Stimulated activated CD8-positive, alpha-beta memory T cell treated with anti-CD3 and anti-CD28 coated beads, Interleukin-7, amount 100 ng/mL, for 1 hour (primary cell): ENCODE measurements at regions not wholly inside any gene's neighbourhood (a gene's known extent, or its start where the extent isn't known, plus 50 kb on each side); places are given as distances from the start of the nearest gene placed in this dataset.
A peak's percentile ranks its signal among the peaks of the same experiment; 100 is the strongest.
"Not testable (repeated sequence)": the region's sequence is repeated elsewhere in the genome, so short reads cannot be mapped to it uniquely, and the experiment has no call there.

Experiments used
- DNase-seq, 2 donors: peaks; one replicate each; pipeline ENCODE4 v3.0.0-alpha.2; 2020; ENCODE audit warnings: low read depth in 2 of 2

DNA sequence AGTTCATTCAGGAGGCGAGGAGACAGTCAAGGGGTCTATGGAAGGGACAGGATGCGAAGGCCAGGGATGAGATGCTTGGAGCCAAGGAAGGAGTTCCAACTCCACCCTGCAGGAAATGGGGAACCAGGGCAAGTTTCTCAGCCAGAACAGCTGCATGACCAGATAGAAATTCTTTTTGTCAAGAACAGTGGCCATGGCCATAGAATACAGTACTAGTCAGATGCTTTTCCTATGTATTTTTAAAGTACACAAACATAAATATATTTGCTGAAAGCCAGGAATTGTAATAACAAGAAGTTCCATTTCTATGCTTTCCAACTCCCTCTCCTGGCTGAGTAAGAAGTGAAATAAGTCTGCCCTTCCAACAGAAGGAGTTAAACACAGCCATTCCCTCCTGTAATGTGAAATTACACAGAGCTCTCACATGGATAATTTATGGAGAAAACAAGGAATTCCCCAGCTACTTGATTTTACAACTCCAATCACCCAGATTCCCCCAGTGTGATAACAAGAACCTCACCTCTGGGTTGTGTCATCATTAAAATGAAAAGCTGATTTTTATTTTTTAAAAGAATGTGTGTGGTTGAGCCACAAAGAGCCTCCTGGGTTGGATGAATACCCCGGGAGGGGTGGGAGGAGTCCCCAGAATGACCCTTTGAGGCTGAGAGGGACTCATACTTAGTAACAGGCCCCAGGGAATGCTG, 124.6 kb upstream of the ARHGEF3 start:
- no peak for DNase-seq

GRCh38 chr3:56924700-56925099, 123.0 kb upstream of the ARHGEF3 start:
- not testable (repeated sequence) for DNase-seq

DNA sequence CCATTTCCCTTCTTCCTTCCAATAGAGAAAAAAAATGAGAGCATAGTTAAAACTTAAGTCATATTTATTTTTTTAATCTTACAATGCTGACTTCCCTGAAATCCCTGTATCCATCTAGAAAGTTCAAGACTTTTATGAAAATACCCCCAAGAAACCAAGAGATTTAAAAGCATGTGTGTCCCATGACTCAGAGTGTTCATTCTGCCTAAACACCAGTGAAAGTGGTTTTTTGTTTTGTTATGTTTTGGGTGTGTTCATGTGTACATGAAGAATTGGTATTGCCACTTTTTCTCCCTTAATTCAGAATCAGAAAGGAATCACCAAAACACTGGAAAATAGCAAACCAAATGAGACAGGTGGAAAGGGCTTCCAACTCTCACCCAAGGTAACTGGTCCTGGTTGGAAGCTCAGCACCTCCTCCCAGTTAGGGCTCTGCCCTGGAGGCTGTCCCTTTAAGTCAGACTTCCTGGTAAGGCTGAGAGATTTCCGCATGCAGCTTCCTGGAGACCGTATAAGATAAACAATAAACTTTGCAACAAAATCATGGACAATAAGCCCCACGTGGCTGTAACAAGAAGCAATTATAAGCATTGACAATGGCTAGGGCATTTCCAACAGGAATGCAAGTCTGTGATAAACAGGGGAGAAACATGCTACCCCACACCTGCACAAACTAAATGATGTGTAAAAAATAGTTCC, 121.9 kb upstream of the ARHGEF3 start:
- DNase-seq, result no peak

- DNase-seq, result no peak
These were observed 120.1 kb upstream of the ARHGEF3 start for GRCh38 chr3:56921573-56922453.

DNA sequence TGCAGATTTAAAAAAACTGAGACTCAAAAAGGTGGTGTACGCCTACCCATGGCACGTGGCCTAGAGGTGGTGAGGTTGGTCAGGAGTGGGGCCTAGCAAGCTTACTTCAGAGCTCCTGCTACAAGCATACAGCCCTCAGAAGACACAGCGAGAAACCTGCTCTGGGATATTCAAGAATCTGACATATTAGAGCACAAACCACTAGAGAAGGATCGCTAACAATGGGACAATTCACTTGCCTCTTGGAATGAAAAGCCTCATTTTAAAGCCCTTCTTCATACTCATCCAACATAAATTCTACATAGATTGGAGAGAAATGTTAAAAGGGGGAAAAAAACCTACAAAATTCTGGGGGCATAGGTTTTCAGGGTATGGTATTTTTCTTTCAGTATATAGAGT, 118.0 kb upstream of the ARHGEF3 start:
- no peak for DNase-seq

GRCh38 chr3:56919137-56919796, 117.5 kb upstream of the ARHGEF3 start:
- DNase-seq, result no peak

DNA sequence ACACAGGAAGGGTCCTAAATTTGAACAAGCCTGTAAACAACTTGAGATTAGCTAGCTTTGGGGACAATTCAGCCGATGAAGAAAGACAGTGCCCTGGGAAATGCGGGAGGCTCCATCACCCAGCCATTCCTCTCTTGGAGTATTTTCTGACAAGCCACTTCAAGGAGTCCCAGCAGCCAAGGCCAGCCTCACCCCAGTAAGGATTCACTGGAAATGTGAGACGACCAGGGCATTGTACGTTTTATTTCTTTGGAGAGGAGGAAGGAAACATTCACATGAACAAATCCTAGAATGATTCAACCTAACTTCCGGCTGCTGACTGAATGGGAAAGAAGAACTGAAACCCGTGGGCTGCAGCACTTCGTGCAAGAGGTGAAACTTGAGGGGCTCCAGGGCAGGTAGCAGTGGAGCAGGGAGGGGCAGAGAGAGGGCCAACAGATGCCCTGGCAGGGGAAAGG, 116.4 kb upstream of the ARHGEF3 start:
- DNase-seq, result no peak

DNA sequence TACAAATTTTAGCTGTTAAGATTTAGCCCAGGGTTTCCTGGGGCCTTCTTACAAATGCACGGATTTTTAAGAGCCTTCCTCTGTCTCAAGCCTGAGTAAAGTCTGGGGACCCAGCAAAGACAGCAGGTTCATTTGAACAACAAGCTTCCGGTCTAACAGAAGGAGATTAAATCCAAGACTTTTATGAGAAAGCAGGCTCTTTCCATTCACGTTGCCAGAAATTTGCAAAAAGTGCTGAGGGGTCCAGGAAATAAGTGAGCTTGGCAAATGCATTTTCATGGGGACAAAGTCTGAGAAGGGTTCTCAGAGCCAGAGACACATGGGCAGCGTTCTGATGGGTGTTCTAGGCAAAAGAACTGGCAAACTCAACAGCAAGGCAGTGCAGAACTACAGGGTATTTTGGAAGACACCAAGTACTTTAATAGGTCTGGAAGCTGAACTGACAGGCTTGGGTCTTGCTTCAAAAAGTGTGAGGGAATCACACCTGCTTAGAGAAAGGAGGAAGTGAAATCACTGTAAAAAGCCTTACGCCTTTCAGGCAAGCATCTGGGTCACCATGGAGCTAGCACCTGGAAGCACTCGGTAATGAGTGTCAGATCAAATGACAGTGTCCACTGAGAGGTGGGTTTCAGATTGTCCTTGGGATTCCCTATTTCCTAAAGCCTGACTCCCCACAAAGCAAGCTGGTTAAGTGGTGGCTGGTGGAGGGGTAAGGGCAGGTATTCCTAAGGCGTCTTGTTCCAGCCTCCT, 115.8 kb upstream of the ARHGEF3 start:
- DNase-seq, result no peak

- no peak for DNase-seq
These were observed 115.1 kb upstream of the ARHGEF3 start for GRCh38 chr3:56916716-56917360.

GRCh38 chr3:56915966-56916586, 114.3 kb upstream of the ARHGEF3 start:
- peak; percentile 46 to 51 for DNase-seq

GRCh38 chr3:56914646-56915045, 112.9 kb upstream of the ARHGEF3 start:
- DNase-seq, result no peak

- DNase-seq, result no peak
These were observed 109.6 kb upstream of the ARHGEF3 start for GRCh38 chr3:56911363-56911762.

- DNase-seq, result no peak
These were observed 107.6 kb upstream of the ARHGEF3 start for GRCh38 chr3:56909349-56909748.

DNA sequence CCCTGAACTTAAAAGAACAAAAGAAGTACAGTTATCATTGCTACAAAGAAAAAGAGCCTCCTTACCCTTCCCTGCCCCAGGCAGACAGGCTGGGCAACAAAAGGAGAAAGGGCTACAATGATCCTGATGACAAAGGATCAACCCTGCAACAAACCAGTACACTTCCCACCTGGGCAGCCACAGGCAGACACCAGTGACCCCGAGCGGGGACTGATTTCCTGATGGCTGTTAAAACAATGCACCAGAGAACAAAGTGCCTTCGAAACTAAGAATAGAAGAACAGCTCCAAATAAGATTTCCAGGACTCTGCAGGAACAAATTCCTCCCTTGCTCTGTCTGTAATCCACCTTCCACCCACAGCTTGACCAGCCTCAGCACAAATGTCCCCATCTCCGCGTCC, 106.3 kb upstream of the ARHGEF3 start:
- DNase-seq, result no peak

GRCh38 chr3:56904552-56905215, 102.9 kb upstream of the ARHGEF3 start:
- no peak for DNase-seq

DNA sequence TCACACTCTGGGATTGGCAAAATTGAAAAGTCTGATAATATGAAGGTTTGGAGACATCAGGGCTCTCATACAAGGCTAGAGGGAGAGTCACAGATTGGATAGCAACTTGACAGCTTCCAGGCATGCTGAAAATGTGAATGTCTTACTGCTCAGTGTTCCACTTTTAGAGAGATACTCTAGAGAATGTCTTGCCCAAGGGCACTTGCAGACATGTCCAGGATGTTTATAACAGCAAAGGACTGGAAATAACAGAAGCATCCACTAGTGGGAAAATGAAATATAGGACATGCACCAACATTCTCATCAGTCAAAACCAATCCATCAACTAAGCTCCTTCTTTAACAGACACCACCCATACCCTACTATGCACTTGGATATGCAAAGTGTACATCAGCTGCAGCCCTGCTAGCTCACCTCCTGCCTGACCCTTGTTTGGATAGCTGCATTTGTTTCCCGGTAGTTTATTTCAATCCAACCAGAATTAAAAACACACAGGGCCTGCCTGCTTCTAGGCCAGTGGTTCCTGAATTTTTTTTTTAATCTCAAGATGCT, 101.6 kb upstream of the ARHGEF3 start:
- no peak for DNase-seq

DNA sequence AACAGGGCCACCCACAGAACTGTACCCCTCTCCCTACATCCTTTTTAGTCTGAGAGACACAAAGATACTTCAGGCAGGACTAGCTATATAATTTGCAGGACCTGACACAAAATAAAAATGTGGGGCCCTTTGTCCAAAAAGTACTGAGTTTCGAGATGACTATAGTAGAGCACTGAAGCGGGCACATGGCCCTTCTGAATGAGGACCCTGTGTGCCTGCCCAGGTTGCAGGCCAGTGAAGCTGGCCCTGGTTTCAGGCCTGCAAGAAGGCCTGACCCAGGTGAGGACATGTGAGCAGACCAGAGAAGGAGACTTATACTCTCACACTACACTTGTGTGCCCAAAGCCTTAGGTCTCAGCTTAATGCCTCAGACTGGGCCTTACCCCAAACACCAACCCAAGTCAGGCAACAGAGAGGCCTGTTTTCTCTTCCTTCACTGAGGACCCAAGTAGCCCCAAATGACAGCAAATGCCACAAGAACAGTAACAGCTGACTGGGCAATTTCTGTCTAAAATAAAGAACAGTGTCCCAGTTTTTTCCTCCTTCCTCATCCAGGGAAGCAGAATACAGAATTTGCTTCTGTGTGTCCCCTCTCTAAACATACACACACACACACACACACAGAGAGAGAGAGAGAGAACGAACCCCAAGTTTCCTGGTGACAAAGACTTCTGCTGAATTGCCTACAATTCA, 100.9 kb upstream of the ARHGEF3 start:
- no peak for DNase-seq

DNA sequence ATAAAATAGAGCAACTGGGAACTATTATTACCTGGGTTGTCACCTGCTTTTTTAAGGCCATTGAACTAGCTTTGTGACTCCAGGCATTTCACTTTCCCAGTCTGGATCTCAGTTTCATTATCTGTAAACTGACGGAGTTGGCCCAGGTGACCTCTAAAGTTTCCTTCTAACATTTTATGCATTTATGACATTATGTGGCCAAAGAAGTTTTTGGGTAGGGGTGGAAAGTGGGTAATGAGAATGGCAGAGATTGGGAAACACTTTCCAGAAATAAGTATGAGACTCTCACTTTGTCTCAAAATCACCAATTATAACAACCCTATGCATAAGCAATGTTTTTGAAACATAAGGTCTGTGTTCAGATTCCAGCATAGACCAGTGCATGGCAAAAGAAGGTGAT, 99.1 kb upstream of the ARHGEF3 start:
- no peak for DNase-seq

DNA sequence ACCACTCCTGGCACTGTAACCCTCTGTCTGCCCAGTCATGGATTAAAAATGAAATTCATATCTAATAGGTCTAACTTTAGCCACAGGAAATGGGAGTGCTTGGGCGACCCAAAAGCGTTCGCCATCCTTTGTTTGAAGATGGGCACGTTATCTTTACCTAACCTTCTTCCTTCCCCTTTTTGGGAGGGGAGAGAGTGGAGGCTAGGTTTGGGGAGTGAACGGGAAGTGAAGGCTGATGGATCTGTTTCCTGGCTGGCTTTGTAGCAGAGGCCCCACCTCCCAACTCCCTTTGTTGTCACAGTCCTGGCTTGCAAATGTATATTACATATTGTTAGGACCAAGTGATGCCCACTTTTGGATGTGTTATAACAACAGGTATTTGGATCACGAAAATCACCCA, 98.1 kb upstream of the ARHGEF3 start:
- no peak for DNase-seq
